ENCODE measurements at regions not wholly inside any gene's neighbourhood (a gene's known extent, or its start where the extent isn't known, plus 50 kb on each side); places are given as distances from the start of the nearest gene placed in this dataset.

GRCh38 chr2:150575861-150576260 is 88.4 kb upstream of the RND3 start:
- Histone ChIP-seq H3K9me3 (no peaks in the 10 kb centered on the region), H3K27me3 (no peaks in the 10 kb centered on the region), H3K4me1 (no peaks in the 10 kb centered on the region), H3K27ac (no peak overlapping the region), H3K4me3 (no peak overlapping the region), H3K36me3 (ENCODE audit: low read depth, missing control alignments) (no peaks in the 10 kb centered on the region)
- TF ChIP-seq CTCF (IDR thresholded peaks at IDR 0.05) (no peak), POLR2A (IDR thresholded peaks at IDR 0.05) (no peak)
- intact Hi-C loops (cut with DNase I; ENCODE audit: low total_unique reads) = no loop called here
- 88 to 89% methylated on average over 1 of the region's 1 CpG for WGBS, 2 donors
- no peak for DNase-seq

GRCh38 chr2:150572961-150573395 is 85.5 kb upstream of the RND3 start:
- DNase-seq = no peak
- Histone ChIP-seq H3K27ac (no peak overlapping the region), H3K36me3 (ENCODE audit: low read depth, missing control alignments) (no peaks in the 10 kb centered on the region), H3K9me3 (no peaks in the 10 kb centered on the region), H3K4me1 (no peaks in the 10 kb centered on the region), H3K4me3 (no peak overlapping the region), H3K27me3 (no peaks in the 10 kb centered on the region)
- intact Hi-C loops (cut with DNase I; ENCODE audit: low total_unique reads) = no loop called here
- TF ChIP-seq CTCF (IDR thresholded peaks at IDR 0.05) (no peak), POLR2A (IDR thresholded peaks at IDR 0.05) (no peak)

DNA sequence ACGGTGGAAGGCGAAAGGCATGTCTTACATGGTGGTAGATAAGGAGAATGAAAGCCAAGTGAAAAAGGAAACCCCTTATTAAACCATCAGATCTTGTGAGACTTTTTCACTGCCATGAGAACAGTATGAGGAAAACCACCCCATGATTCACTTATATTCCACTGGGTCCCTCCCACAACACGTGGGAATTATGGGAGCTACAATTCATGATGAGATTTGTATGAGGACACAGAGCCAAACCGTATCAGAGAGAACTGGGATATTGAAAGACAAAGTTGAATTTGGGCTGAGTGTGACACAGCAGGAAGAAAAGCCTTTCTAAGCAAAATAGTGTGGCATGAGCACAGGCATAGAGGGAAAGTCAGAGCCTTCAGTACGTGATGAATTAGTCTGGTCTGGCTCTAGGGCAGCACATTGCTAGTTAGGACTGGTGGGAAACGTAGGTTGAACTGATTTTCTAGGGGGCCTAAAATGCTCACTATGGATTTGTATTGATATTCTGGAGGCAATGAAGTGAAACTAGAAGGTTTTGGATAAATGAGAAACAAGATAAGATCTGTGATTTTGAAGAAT is 84.8 kb upstream of the RND3 start:
- Histone ChIP-seq H3K27me3 (no peaks in the 10 kb centered on the region), H3K9me3 (no peaks in the 10 kb centered on the region), H3K36me3 (ENCODE audit: low read depth, missing control alignments) (no peaks in the 10 kb centered on the region), H3K4me1 (no peaks in the 10 kb centered on the region), H3K4me3 (no peak overlapping the region), H3K27ac (no peak overlapping the region)
- intact Hi-C loops (cut with DNase I; ENCODE audit: low total_unique reads) = no loop called here
- no peak for DNase-seq
- WGBS, 2 donors = 84 to 89% methylated on average over 6 of the region's 6 CpGs
- TF ChIP-seq CTCF (IDR thresholded peaks at IDR 0.05) = no peak
- TF ChIP-seq POLR2A (IDR thresholded peaks at IDR 0.05) = no peak

GRCh38 chr2:150571121-150571520 is 83.7 kb upstream of the RND3 start:
- DNase-seq = no peak
- Histone ChIP-seq H3K9me3 (no peaks in the 10 kb centered on the region), H3K27me3 (no peaks in the 10 kb centered on the region), H3K36me3 (ENCODE audit: low read depth, missing control alignments) (no peaks in the 10 kb centered on the region), H3K4me1 (no peaks in the 10 kb centered on the region), H3K4me3 (no peak overlapping the region), H3K27ac (no peak overlapping the region)
- TF ChIP-seq CTCF (IDR thresholded peaks at IDR 0.05) = no peak
- WGBS, 2 donors = 74 to 76% methylated on average over 1 of the region's 1 CpG
- intact Hi-C loops (cut with DNase I; ENCODE audit: low total_unique reads) = no loop called here

DNA sequence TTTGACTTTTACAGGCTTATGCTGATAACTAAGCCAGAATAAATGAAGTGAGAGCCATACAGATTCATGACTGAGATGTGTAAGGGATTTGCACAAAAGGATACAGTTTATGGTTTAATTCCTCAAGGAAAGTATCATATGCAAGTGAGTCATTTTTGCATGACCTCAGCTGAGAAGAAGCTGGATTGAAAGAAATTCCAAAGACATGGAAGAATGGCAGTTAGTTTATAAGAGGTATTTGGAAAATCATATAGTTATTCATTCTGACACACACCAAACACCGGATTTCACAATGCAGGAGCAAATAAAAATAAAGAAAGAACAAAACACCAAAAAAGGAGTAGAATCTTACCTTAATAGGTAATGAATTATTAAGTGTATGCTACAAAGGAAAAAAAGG is 83.2 kb upstream of the RND3 start:
- Histone ChIP-seq H3K27ac (no peak overlapping the region), H3K36me3 (ENCODE audit: low read depth, missing control alignments) (no peaks in the 10 kb centered on the region), H3K4me3 (no peak overlapping the region), H3K9me3 (no peaks in the 10 kb centered on the region), H3K27me3 (no peaks in the 10 kb centered on the region), H3K4me1 (no peaks in the 10 kb centered on the region)
- intact Hi-C loops (cut with DNase I; ENCODE audit: low total_unique reads) = no loop called here
- no peak for DNase-seq
- TF ChIP-seq POLR2A (IDR thresholded peaks at IDR 0.05) = no peak
- no peak for TF ChIP-seq CTCF (IDR thresholded peaks at IDR 0.05)
- 91 to 98% methylated on average over 1 of the region's 1 CpG for WGBS, 2 donors

Data from testis (tissue), 2 donors.